ENCODE measurements at regions not wholly inside any gene's neighbourhood (a gene's known extent, or its start where the extent isn't known, plus 50 kb on each side); places are given as distances from the start of the nearest gene placed in this dataset.

DNA sequence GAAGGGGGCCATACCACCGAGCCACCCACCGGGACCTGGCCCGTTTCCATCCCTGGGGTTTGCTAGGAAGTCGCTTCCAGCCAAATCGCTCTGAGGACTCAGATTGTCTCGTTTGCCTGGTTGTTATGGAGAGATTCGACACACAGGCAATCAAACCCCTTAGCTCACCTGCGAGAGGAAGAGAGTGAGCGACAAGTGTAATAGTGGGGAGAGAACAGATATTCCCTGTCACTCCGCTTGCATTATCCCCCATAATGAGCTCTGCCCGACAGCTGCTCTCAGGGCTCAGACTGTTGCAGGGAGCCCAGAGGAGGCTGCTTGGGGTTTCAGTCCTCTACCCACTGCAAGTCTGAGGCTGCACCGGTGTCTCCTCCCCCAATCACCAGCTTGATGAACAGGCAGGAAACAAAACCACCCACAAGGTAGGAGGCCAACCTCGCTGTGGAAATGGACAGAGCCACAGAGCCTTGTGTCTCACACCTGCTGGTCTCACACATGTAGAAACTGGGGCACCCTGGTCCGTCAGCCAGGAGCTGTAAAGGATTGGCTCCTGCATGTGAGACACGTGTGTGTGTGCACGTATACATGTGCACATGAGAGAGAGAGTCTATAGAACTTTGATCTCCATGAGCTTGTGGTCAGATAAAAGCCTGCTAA lies 351.1 kb downstream of the BUD13 start:
- no peak for DNase-seq (ENCODE audit: extremely low read depth in 1 of 2, low read depth in 1 of 2)

DNA sequence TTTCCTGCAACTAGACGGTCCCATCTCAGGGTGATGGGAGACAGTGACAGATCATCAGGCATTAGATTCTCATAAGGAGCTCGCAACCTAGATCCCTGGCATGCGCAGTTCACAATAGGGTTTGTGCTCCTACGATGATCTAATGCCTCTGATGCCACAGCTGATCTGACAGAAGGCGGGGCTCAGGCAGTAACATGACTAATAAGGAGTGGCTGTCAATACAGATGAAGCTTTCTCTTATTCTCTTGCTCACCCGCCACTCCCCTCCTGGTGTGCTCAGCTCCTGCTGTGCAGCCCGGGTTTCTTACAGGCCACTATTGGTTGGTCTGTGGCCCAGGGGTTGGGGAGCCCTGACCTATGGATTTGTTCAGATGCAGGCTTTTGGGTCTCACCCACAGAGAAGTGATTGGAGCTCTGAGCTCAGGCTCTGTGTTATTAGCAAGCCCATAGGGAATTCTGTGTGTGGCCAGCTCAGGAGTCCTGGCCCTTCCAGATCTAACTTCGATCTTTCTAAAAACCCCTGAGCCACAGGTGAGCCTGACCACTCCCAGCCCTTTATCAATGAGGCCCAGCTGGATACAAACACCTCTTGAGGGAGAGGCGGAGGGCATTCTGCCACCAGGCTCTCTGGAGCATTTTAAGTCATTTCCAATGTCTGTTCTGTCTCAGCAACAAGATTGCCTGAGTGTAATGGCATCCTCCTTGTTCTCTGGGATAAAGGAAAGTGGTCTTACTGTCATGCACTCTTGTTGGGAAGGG lies 351.8 kb downstream of the BUD13 start:
- no peak for DNase-seq (ENCODE audit: extremely low read depth in 1 of 2, low read depth in 1 of 2)

DNA sequence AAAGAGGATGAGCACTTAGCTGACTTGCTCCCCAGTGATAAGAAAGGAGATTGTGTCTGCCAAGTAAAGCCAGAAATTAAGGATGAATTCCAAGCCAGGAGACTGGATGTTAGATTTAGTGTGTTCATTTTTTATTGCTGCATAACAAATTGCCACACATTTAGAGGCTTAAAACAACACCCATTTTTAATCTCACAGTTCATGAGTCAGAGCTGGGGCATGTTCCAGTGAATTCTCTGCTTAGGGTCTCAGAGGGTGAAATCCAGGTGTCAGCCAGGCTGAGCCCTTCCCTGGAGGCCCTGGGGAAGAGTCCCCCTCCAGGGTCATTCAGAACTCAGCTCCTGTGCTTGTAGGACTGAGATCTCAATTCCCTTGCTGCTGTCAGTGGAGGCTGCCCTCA lies 352.8 kb downstream of the BUD13 start:
- DNase-seq (ENCODE audit: extremely low read depth in 1 of 2, low read depth in 1 of 2): no peak

DNA sequence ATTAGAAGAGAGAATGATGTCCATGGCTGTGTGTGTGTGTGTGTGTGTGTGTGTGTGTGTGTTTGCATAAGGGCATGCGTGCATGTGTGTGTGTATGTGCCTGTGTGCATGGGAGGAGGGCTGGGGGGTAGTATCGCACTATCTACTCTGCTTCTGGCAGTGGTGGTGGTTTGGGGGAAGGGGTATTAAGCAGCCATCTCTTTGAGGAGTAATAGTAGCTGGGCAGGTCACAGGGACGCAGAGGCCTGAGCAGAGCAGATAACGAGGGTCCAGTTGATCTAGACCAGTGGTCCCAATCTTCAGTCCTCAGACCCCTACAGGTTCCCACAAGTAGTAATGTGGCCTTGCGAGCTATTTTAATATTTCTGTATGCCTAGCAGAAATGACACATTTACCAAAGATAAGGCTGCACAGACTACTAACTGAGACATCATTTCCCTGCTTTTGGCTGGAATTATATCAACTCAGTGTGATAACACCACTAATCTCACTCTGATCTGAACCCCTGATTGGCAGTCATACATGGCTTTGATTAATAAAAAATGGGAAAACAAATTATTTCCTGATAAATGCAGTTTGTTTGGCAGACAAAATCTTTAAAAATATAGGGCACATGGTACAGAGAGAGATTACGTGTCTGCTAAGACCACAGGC lies 354.3 kb downstream of the BUD13 start:
- DNase-seq (ENCODE audit: extremely low read depth in 1 of 2, low read depth in 1 of 2): no peak

DNA sequence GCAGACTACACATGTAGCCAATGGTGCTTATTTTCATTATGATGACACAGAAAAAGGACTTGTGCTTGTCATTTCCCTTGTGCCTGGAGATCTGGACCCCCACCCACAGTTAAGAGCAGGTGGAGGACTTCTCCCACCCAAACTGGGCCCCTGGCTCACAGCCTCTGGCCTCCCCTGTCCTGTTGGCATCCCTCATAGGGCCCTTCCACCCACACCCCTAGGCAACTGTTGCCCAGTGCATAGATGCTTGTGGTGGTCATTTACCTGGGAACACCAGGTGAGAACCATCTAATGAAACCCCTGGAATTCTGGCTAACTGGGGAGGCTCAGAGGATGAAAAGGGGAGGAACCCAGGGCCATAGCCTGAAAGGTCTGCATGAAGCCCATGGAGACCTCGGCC lies 355.9 kb downstream of the BUD13 start:
- no peak for DNase-seq (ENCODE audit: extremely low read depth in 1 of 2, low read depth in 1 of 2)

DNA sequence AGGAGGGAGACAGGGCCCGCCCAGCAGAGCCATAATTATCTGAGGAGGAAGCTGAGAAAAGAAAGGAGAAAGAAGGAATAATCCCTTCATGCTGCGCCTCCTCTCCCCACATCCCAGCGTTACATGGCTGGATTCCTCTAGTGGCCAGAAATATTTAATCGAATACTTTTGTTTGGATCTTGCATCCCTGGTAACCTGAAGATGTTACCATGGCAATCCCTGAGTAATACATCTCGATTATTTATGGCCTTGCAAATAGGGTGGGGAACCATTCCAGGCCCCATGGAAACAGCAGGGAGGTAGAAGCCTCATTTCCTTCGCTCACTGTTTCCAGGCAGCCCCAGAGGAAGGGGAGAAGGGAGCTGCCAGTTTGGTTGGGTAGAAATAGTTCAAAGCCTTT lies 357.7 kb downstream of the BUD13 start:
- no peak for DNase-seq (ENCODE audit: extremely low read depth in 1 of 2, low read depth in 1 of 2)

DNA sequence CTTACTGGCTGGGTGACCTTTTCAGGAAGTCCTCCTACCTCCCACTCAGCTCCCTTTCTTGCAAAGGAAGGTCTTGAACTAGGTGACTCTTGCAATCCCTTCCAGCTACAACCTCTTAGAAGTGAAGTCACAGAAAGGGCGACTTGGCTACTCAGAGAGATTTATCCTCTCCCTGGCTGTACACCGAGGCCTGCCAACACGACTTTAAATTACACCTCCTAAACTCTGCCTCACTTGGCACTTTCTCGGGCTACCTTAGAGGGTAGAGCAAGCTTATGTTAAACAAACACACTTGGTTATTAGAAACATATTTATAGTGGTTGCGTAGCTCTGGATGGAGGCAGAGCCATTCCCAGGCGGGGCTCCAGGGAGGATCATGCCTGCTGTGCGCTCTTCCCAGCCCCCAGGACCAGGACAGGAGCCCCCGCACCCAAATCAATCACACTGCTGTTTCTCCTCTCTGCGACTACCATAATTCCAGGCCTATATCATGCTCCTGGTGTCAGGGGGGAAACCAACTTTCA lies 358.4 kb downstream of the BUD13 start:
- no peak for DNase-seq (ENCODE audit: extremely low read depth in 1 of 2, low read depth in 1 of 2)

DNA sequence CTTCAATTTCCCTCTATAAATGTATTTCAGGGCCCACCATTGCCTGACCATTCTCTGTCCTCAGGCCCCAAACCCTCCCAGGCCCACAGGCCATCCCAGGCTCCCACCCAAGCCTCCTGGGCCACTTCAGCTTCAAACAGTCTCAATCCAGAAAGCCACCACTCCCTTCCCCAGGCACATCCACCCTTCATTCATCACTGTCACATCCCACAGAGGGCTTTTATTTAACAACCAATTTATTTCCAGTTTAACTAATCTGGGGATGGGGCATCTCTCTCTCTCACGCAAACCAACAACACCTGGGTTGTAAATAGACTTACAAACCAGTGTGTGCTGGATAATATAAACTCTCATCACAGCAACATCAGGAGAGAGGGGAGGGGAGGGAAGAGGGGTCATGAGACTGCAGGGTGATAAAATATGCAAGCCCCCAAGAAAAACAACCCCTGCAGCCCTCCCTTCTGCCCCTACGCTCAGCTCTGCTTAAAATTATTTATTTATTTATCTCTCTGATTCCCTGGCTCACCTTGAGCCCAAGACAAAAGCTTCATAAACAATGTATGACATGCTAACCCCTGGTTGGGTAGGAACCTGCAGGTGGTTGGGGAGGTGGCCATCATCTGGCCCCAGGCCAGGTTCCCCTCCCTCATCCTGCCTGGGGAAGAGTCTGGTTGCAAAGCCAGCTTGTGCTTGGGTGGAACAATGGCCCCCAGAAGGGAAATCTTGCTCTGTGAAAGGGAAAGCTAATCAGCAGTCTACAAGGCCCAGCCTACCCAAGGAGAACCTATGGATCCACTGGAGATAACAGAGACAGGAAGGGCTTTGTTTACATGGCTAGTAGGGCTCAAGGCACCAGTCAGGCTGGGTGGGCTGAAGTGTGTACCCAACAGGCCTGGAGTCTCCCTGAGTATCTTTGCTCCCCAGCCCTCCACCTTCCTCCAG lies 359.2 kb downstream of the BUD13 start:
- DNase-seq (ENCODE audit: extremely low read depth in 1 of 2, low read depth in 1 of 2): no peak

DNA sequence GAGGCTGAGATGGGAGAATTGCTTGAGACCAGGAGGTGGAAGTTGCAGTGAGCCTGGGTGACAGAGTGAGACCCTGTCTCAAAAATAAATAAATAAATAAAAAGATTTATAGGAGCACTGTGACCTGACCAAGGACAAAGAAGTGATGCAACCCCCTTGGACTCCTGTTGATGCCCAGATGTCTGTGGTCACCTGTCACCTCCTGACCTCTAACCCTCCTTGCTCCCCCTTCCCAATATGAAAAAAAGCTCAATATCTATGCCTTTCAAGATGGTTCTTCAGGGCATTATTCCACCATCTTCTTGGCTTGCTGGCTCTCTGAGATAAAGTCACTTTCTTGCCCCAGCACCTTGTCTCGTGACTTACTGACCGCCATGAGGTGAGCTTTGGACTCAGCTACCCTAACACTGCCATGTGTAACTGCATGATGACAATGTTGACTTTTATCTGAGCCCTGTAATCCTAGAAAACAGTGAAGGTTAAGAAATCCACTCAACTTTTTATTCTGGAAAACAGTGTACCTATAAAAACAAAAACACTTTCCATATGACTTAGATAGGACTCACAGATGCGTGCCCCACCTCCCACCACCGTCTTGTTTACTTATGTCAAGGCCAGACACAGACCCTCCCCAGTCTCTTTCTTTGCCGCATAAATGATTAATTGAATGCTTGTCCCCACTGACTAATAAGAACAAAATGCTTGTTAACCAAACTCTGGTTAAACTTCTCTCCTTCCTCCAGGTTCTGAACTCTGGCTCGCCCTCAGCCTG lies 360.5 kb downstream of the BUD13 start:
- no peak for DNase-seq (ENCODE audit: extremely low read depth in 1 of 2, low read depth in 1 of 2)

DNA sequence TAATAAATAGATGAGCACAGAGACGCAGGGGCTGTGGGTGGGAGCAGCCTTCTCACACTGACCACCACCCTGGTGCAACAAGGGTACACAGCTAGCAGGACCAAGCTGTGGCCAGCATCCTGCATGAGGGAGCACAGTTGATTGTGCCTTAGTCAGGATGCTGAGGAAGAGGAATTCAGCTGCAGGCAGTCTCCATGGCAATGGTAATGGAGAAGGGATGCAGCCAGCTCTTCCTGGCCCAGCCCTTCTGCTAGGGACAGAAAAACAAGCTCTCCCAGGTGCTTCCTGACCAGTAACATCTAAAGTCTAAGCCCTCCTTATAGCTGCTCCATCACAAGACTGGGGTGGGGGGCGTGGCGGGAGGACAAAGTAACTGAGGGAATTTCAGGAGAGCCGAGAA lies 363.5 kb downstream of the BUD13 start:
- no peak for DNase-seq (ENCODE audit: extremely low read depth in 1 of 2, low read depth in 1 of 2)

DNA sequence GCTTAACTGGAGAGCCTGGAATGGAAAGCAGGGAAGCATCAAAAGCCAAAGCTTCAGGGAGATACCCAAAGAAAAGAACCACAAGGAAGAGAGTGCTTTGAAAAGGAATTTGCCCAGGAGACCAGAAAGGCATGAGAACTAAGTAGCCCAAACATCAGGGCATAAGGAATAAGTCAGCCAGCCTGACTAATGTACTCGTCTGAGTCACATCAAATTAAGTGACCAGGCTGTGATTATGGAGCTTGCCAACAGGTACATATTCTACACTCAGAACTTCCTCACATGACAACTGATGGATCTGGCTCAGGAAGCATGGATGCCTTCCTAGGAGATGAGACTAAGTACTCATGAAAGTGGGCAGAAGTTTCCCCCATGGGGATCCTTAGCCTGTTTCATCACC lies 366.7 kb downstream of the BUD13 start:
- no peak for DNase-seq (ENCODE audit: extremely low read depth in 1 of 2, low read depth in 1 of 2)

DNA sequence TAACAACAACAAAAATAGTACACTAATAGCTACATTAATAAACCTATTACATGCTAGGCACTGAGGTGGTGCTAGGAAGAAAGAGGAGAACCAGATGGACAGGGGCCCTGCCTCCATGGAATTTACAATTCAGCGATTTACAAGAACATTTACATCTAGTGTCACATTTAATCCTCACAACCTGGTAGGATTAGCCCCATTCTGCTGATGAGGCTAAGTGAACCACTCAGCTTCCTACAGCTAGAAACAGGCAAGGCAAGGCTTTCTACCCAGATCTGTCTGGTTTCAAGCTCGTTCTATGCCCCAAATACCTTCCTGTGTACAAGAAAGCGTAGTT lies 368.4 kb downstream of the BUD13 start:
- no peak for DNase-seq (ENCODE audit: extremely low read depth in 1 of 2, low read depth in 1 of 2)

DNA sequence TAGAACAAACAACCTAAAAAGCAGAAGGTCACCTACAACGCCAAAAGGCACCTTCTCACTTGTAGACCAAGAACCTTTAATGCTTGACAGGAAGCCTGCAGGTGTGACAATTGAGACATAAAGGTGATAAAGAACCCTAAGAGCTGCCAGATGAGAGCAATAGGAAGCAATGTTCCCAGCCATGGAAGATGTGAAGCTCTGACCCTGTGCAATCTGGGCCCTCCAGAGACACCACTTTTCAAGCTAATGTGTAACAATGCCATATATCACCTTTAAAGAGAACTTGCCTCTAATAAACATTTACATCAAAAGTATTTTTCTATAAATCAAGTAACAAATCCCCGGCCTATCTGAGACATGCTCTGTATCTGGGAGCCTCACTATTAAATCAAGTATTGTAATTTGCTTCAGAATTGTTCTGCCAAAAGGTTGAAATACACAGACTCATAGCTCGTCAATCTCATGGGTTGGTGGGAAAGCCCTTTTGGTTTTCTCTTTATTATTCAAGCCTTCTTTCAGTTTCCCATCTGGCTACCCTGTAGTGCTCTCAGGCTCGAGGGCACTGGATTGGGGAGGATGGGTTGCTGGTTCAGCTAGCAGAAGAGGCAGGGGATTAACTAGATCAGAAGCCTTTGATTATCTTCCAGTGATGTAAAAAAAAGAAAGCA lies 368.9 kb downstream of the BUD13 start:
- DNase-seq (ENCODE audit: extremely low read depth in 1 of 2, low read depth in 1 of 2): no peak

DNA sequence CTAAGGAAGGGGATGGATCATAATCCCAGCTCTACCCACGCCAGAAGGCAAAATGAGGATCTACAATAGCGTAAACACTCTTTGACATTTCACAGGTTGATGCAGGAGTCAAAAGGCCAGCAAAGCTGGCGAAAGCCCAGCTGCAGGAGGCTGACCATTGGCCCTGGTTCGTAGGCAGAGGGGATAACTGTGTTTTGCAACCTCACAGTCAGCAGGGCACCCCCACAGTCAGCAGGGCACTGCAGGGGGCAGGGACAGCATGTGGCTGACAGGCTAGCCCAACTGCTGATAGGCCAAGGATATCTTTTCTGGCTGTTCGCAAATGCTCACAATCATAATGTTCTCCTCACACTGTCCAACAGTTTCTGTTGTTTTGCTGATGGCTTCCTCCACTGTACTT lies 372.7 kb downstream of the BUD13 start:
- DNase-seq (ENCODE audit: extremely low read depth in 1 of 2, low read depth in 1 of 2): no peak

DNA sequence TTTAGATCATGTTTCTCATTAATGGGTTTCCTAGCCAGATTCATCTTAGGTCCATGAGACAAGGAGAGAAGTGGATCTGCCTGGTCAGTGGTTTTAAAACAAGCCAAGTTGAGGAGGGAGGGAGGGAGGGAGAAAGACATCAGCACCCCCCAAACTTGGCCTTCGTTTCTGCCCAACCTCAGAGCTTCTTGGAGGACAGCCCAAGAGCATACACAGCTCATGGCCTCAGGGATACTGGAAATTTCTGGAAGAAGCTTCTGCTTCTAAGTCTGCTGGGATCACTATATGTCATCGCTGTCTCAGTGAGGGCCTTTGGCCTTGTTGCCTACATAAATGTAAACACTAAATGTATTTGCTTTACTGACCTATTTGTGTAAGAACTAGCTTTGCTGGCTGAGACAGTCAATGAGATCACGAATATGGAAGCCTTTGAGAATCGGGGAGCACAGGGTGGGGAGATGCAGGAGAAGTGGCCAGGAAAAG lies 375.1 kb downstream of the BUD13 start:
- DNase-seq (ENCODE audit: extremely low read depth in 1 of 2, low read depth in 1 of 2): no peak

DNA sequence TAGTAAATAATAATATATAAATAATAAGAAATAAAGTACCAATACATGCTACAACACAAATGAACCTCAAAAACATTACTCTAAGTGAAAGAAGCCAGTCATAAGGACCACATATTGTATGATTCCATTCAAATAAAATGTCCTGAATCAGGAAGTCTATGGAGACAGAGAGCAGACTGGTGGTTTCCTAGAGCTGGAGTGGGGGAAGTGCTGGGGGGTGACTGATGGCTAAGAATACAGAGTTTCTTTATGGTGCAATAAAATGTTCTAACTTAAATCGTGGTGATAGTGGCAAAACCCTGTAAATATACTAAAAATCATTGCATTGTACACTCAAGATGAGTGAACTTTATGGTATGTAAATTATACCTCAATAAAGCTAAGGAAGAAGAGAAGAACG lies 376.5 kb downstream of the BUD13 start:
- no peak for DNase-seq (ENCODE audit: extremely low read depth in 1 of 2, low read depth in 1 of 2)

DNA sequence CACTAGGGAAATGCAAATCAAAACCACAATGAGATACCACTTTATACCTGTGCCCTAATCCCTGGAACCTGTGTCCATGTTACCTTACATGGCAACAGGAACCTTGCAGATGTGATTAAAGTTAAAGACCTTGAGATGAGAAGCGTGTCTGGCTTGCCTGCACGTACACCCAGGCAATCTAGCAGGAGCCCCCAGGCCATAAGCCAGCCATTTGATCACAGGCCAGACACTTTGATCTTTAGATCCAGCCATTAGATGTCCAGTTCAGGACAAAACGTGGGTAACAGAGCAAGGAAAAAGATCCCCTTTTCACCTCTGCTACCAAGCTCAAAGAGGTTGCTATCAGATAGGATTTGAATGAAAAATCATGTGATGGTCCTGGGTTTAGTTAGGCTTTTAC lies 378.8 kb downstream of the BUD13 start:
- no peak for DNase-seq (ENCODE audit: extremely low read depth in 1 of 2, low read depth in 1 of 2)

DNA sequence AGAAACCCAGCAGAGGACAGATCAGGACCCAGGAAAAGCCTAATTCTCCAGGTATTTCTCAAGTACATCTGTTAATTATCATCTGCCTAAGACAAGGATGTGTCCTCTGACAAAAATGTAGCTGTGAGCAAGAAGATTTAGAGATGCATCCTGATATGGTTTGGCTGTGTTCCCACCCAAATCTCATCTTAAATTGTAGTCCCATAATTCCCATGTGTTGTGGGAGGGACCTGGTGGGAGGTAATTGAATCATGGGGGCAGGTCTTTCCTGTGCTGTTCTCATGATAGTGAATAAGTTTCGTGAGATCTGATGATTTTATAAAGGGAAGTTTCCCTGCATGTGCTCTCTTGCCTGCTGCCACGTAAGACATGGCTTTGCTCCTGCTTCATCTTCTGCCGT lies 381.8 kb downstream of the BUD13 start:
- DNase-seq (ENCODE audit: extremely low read depth in 1 of 2, low read depth in 1 of 2): no peak

DNA sequence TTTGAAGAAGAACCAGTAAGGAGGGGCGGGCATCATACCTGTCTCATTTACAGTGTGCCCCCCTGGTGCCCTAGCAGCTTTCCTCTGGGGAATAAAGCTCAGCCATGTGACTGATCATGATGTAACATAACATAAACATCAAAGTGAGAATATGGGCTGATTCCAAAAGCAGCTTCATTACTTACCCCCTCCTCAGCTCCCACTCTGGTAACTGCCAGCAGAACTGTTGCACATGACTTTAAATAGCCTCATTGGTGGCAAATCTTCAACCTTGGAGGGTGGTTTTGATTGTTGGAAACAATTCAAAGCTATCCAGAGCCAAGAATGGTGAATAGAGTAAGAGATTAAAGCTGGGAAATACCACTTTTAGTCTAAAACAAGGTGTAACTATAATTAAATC lies 384.6 kb downstream of the BUD13 start:
- no peak for DNase-seq (ENCODE audit: extremely low read depth in 1 of 2, low read depth in 1 of 2)

DNA sequence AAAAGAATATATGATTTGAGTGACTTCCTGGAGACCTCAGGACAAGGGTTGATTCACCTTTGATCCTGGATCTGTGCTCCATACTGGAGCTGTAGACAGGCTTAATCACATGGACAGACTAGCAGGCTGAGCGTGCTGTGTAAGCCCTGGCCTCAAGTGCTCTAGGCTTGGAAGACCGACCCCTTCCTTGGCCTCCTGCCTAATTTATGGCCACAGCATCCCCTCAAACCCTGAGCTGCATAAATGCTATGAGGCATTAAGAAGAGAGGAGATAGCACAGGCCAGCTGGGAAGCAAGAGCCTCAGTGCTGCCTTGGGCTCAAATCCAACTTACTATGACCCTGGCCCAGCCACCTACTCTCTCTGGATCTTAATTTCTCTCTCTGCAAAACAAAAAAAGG lies 385.1 kb downstream of the BUD13 start:
- no peak for DNase-seq (ENCODE audit: extremely low read depth in 1 of 2, low read depth in 1 of 2)

All from activated CD8-positive, alpha-beta memory T cell treated with anti-CD3 and anti-CD28 coated beads for 1 hour (primary cell).